ENCODE measurements at regions not wholly inside any gene's neighbourhood (a gene's known extent, or its start where the extent isn't known, plus 50 kb on each side); places are given as distances from the start of the nearest gene placed in this dataset.

- POLR2A ChIA-PET, result no interaction called here
- no peaks in the 10 kb centered on the region for H3K9me3 ChIP-seq (ENCODE audit: control extremely low read depth in 1 of 5, control insufficient read depth in 4 of 5, insufficient read depth in 2 of 5, low read depth in 1 of 5, low read length in 4 of 5)
- no CpG with 5 or more reads among the region's 3 CpGs for WGBS (ENCODE audit: insufficient coverage)
- no peaks in the 10 kb centered on the region for H3K4me1 ChIP-seq (ENCODE audit: control extremely low read depth in 1 of 4, control insufficient read depth in 4 of 4, insufficient read depth in 4 of 4, low read length in 3 of 4)
- DNase-seq, result no peak
- H3K27ac ChIP-seq (ENCODE audit: insufficient read depth in 1 of 2, low read depth in 1 of 2, low read length in 2 of 2, poor library complexity in 1 of 2, severe bottlenecking in 2 of 2), result no peak overlapping the region
- H3K4me3 ChIP-seq (ENCODE audit: control insufficient read depth in 1 of 7, extremely low read depth in 1 of 7, insufficient read depth in 4 of 7, low read depth in 2 of 7, low read length in 6 of 7), result no peak overlapping the region
- CTCF ChIA-PET, result no interaction called here
- peaks cover 0 to 42% (median 11%) of the 10 kb centered on the region in 5 experiments for H3K27me3 ChIP-seq (replicated peaks in 2 of 5; ENCODE audit: control insufficient read depth in 4 of 5, insufficient read depth in 5 of 5, low read length in 4 of 5)
- H3K36me3 ChIP-seq (ENCODE audit: control insufficient read depth in 4 of 4, insufficient read depth in 4 of 4, low read length in 3 of 4), result no peaks in the 10 kb centered on the region
Measured at GRCh38 chr11:31883435-31883834, 72.3 kb upstream of the PAX6 start.

- DNase-seq, result no peak
- H3K36me3 ChIP-seq (ENCODE audit: control insufficient read depth in 4 of 4, insufficient read depth in 4 of 4, low read length in 3 of 4), result no peaks in the 10 kb centered on the region
- H3K27ac ChIP-seq (ENCODE audit: insufficient read depth in 1 of 2, low read depth in 1 of 2, low read length in 2 of 2, poor library complexity in 1 of 2, severe bottlenecking in 2 of 2), result no peak overlapping the region
- CTCF ChIA-PET, result interaction anchor here (1.2 kb wide), 1 partner anchor 12 kb away, joined by 3 read pairs; no protein-coding TSS in a partner anchor
- POLR2A ChIA-PET, result no interaction called here
- peaks cover 0 to 46% (median 10%) of the 10 kb centered on the region in 5 experiments for H3K27me3 ChIP-seq (replicated peaks in 2 of 5; ENCODE audit: control insufficient read depth in 4 of 5, insufficient read depth in 5 of 5, low read length in 4 of 5)
- no peak overlapping the region for H3K4me3 ChIP-seq (ENCODE audit: control insufficient read depth in 1 of 7, extremely low read depth in 1 of 7, insufficient read depth in 4 of 7, low read depth in 2 of 7, low read length in 6 of 7)
- H3K9me3 ChIP-seq (ENCODE audit: control extremely low read depth in 1 of 5, control insufficient read depth in 4 of 5, insufficient read depth in 2 of 5, low read depth in 1 of 5, low read length in 4 of 5), result no peaks in the 10 kb centered on the region
- WGBS (ENCODE audit: insufficient coverage), result 18% methylated on average over 3 of the region's 5 CpGs
- H3K4me1 ChIP-seq (ENCODE audit: control extremely low read depth in 1 of 4, control insufficient read depth in 4 of 4, insufficient read depth in 4 of 4, low read length in 3 of 4), result no peaks in the 10 kb centered on the region
Measured at GRCh38 chr11:31882951-31883392, 71.8 kb upstream of the PAX6 start.

GRCh38 chr11:31881825-31882224, 70.7 kb upstream of the PAX6 start:
- Histone ChIP-seq H3K4me1 (ENCODE audit: control extremely low read depth in 1 of 4, control insufficient read depth in 4 of 4, insufficient read depth in 4 of 4, low read length in 3 of 4) (no peaks in the 10 kb centered on the region), H3K9me3 (ENCODE audit: control extremely low read depth in 1 of 5, control insufficient read depth in 4 of 5, insufficient read depth in 2 of 5, low read depth in 1 of 5, low read length in 4 of 5) (no peaks in the 10 kb centered on the region), H3K27me3 (replicated peaks in 2 of 5; ENCODE audit: control insufficient read depth in 4 of 5, insufficient read depth in 5 of 5, low read length in 4 of 5) (peaks cover 0 to 44% (median 10%) of the 10 kb centered on the region in 5 experiments), H3K27ac (ENCODE audit: insufficient read depth in 1 of 2, low read depth in 1 of 2, low read length in 2 of 2, poor library complexity in 1 of 2, severe bottlenecking in 2 of 2) (no peak overlapping the region), H3K4me3 (ENCODE audit: control insufficient read depth in 1 of 7, extremely low read depth in 1 of 7, insufficient read depth in 4 of 7, low read depth in 2 of 7, low read length in 6 of 7) (no peak overlapping the region), H3K36me3 (ENCODE audit: control insufficient read depth in 4 of 4, insufficient read depth in 4 of 4, low read length in 3 of 4) (no peaks in the 10 kb centered on the region)
- DNase-seq, result no peak
- ChIA-PET CTCF (interaction anchor here (1.2 kb wide), 1 partner anchor 11 kb away, joined by 3 read pairs; no protein-coding TSS in a partner anchor), POLR2A (no interaction called here)
- 91% methylated on average over 1 of the region's 2 CpGs for WGBS (ENCODE audit: insufficient coverage)

GRCh38 chr11:31879681-31880080, 68.6 kb upstream of the PAX6 start:
- CTCF ChIA-PET, result no interaction called here
- no peak for DNase-seq
- POLR2A ChIA-PET, result no interaction called here
- WGBS (ENCODE audit: insufficient coverage), result 100% methylated on average over 1 of the region's 2 CpGs
- H3K27me3 ChIP-seq (replicated peaks in 2 of 5; ENCODE audit: control insufficient read depth in 4 of 5, insufficient read depth in 5 of 5, low read length in 4 of 5), result peaks cover 2 to 50% (median 11%) of the 10 kb centered on the region in 5 experiments
- H3K4me1 ChIP-seq (ENCODE audit: control extremely low read depth in 1 of 4, control insufficient read depth in 4 of 4, insufficient read depth in 4 of 4, low read length in 3 of 4), result no peaks in the 10 kb centered on the region
- no peak overlapping the region for H3K27ac ChIP-seq (ENCODE audit: insufficient read depth in 1 of 2, low read depth in 1 of 2, low read length in 2 of 2, poor library complexity in 1 of 2, severe bottlenecking in 2 of 2)
- no peaks in the 10 kb centered on the region for H3K36me3 ChIP-seq (ENCODE audit: control insufficient read depth in 4 of 4, insufficient read depth in 4 of 4, low read length in 3 of 4)
- no peak overlapping the region for H3K4me3 ChIP-seq (ENCODE audit: control insufficient read depth in 1 of 7, extremely low read depth in 1 of 7, insufficient read depth in 4 of 7, low read depth in 2 of 7, low read length in 6 of 7)
- H3K9me3 ChIP-seq (ENCODE audit: control extremely low read depth in 1 of 5, control insufficient read depth in 4 of 5, insufficient read depth in 2 of 5, low read depth in 1 of 5, low read length in 4 of 5), result no peaks in the 10 kb centered on the region

GRCh38 chr11:31877863-31878262, 66.7 kb upstream of the PAX6 start:
- Histone ChIP-seq H3K36me3 (ENCODE audit: control insufficient read depth in 4 of 4, insufficient read depth in 4 of 4, low read length in 3 of 4) (no peaks in the 10 kb centered on the region), H3K9me3 (ENCODE audit: control extremely low read depth in 1 of 5, control insufficient read depth in 4 of 5, insufficient read depth in 2 of 5, low read depth in 1 of 5, low read length in 4 of 5) (no peaks in the 10 kb centered on the region), H3K4me3 (ENCODE audit: control insufficient read depth in 1 of 7, extremely low read depth in 1 of 7, insufficient read depth in 4 of 7, low read depth in 2 of 7, low read length in 6 of 7) (no peak overlapping the region), H3K27ac (ENCODE audit: insufficient read depth in 1 of 2, low read depth in 1 of 2, low read length in 2 of 2, poor library complexity in 1 of 2, severe bottlenecking in 2 of 2) (no peak overlapping the region), H3K4me1 (ENCODE audit: control extremely low read depth in 1 of 4, control insufficient read depth in 4 of 4, insufficient read depth in 4 of 4, low read length in 3 of 4) (no peaks in the 10 kb centered on the region), H3K27me3 (replicated peaks in 2 of 5; ENCODE audit: control insufficient read depth in 4 of 5, insufficient read depth in 5 of 5, low read length in 4 of 5) (peaks cover 4 to 47% (median 13%) of the 10 kb centered on the region in 5 experiments)
- no CpG with 5 or more reads among the region's 3 CpGs for WGBS (ENCODE audit: insufficient coverage)
- ChIA-PET CTCF (interaction anchor here (1.0 kb wide), 1 partner anchor 9 kb away, joined by 3 read pairs; no protein-coding TSS in a partner anchor), POLR2A (no interaction called here)
- DNase-seq, result no peak

GRCh38 chr11:31877083-31877482, 66.0 kb upstream of the PAX6 start:
- 67% methylated on average over 2 of the region's 4 CpGs for WGBS (ENCODE audit: insufficient coverage)
- H3K9me3 ChIP-seq (ENCODE audit: control extremely low read depth in 1 of 5, control insufficient read depth in 4 of 5, insufficient read depth in 2 of 5, low read depth in 1 of 5, low read length in 4 of 5), result no peaks in the 10 kb centered on the region
- H3K4me3 ChIP-seq (ENCODE audit: control insufficient read depth in 1 of 7, extremely low read depth in 1 of 7, insufficient read depth in 4 of 7, low read depth in 2 of 7, low read length in 6 of 7), result no peak overlapping the region
- H3K27me3 ChIP-seq (replicated peaks in 2 of 5; ENCODE audit: control insufficient read depth in 4 of 5, insufficient read depth in 5 of 5, low read length in 4 of 5), result peaks cover 3 to 42% (median 14%) of the 10 kb centered on the region in 5 experiments
- CTCF ChIA-PET, result no interaction called here
- POLR2A ChIA-PET, result no interaction called here
- H3K4me1 ChIP-seq (ENCODE audit: control extremely low read depth in 1 of 4, control insufficient read depth in 4 of 4, insufficient read depth in 4 of 4, low read length in 3 of 4), result no peaks in the 10 kb centered on the region
- no peaks in the 10 kb centered on the region for H3K36me3 ChIP-seq (ENCODE audit: control insufficient read depth in 4 of 4, insufficient read depth in 4 of 4, low read length in 3 of 4)
- DNase-seq, result no peak
- H3K27ac ChIP-seq (ENCODE audit: insufficient read depth in 1 of 2, low read depth in 1 of 2, low read length in 2 of 2, poor library complexity in 1 of 2, severe bottlenecking in 2 of 2), result no peak overlapping the region

GRCh38 chr11:31875866-31876560, 64.9 kb upstream of the PAX6 start:
- H3K4me1 ChIP-seq (ENCODE audit: control extremely low read depth in 1 of 4, control insufficient read depth in 4 of 4, insufficient read depth in 4 of 4, low read length in 3 of 4), result peaks cover 0 to under 1% (median 0%) of the 10 kb centered on the region in 4 experiments
- 82% methylated on average over 9 of the region's 13 CpGs for WGBS (ENCODE audit: insufficient coverage)
- no peak overlapping the region for H3K4me3 ChIP-seq (ENCODE audit: control insufficient read depth in 1 of 7, extremely low read depth in 1 of 7, insufficient read depth in 4 of 7, low read depth in 2 of 7, low read length in 6 of 7)
- H3K27ac ChIP-seq (ENCODE audit: insufficient read depth in 1 of 2, low read depth in 1 of 2, low read length in 2 of 2, poor library complexity in 1 of 2, severe bottlenecking in 2 of 2), result no peak overlapping the region
- ChIA-PET CTCF (no interaction called here), POLR2A (no interaction called here)
- peaks cover 3 to 39% (median 21%) of the 10 kb centered on the region in 5 experiments for H3K27me3 ChIP-seq (replicated peaks in 2 of 5; ENCODE audit: control insufficient read depth in 4 of 5, insufficient read depth in 5 of 5, low read length in 4 of 5)
- no peaks in the 10 kb centered on the region for H3K9me3 ChIP-seq (ENCODE audit: control extremely low read depth in 1 of 5, control insufficient read depth in 4 of 5, insufficient read depth in 2 of 5, low read depth in 1 of 5, low read length in 4 of 5)
- no peaks in the 10 kb centered on the region for H3K36me3 ChIP-seq (ENCODE audit: control insufficient read depth in 4 of 4, insufficient read depth in 4 of 4, low read length in 3 of 4)
- DNase-seq, result no peak

Data from common myeloid progenitor, CD34-positive (primary cell).